ENCODE measurements at regions not wholly inside any gene's neighbourhood (a gene's known extent, or its start where the extent isn't known, plus 50 kb on each side); places are given as distances from the start of the nearest gene placed in this dataset.

- no peak for TF ChIP-seq CTCF (IDR thresholded peaks at IDR 0.05; ENCODE audit: low read depth, low read length)
- DNase-seq (ENCODE audit: extremely low read depth, low read depth), result no peak
Measured at GRCh38 chr2:12504443-12504842, 212.3 kb upstream of the TRIB2 start.

GRCh38 chr2:12506846-12507245, 209.9 kb upstream of the TRIB2 start:
- no peak for DNase-seq (ENCODE audit: extremely low read depth, low read depth)
- TF ChIP-seq CTCF (IDR thresholded peaks at IDR 0.05; ENCODE audit: low read depth, low read length), result no peak

GRCh38 chr2:12507295-12507694, 209.4 kb upstream of the TRIB2 start:
- peak; percentile 80 for DNase-seq (ENCODE audit: extremely low read depth, low read depth)
- no peak for TF ChIP-seq CTCF (IDR thresholded peaks at IDR 0.05; ENCODE audit: low read depth, low read length)

- TF ChIP-seq CTCF (IDR thresholded peaks at IDR 0.05; ENCODE audit: low read depth, low read length), result no peak
- no peak for DNase-seq (ENCODE audit: extremely low read depth, low read depth)
Measured at GRCh38 chr2:12510070-12510469, 206.7 kb upstream of the TRIB2 start.

GRCh38 chr2:12513339-12513738, 203.4 kb upstream of the TRIB2 start:
- DNase-seq (ENCODE audit: extremely low read depth, low read depth), result no peak

GRCh38 chr2:12514168-12514567, 202.6 kb upstream of the TRIB2 start:
- TF ChIP-seq CTCF (IDR thresholded peaks at IDR 0.05; ENCODE audit: low read depth, low read length), result no peak
- no peak for DNase-seq (ENCODE audit: extremely low read depth, low read depth)

More at GRCh38 chr2:12513339-12513738, 203.4 kb upstream of the TRIB2 start:
- no peak for TF ChIP-seq CTCF (IDR thresholded peaks at IDR 0.05; ENCODE audit: low read depth, low read length)

GRCh38 chr2:12514631-12515437, 201.9 kb upstream of the TRIB2 start:
- no peak for TF ChIP-seq CTCF (IDR thresholded peaks at IDR 0.05; ENCODE audit: low read depth, low read length)
- DNase-seq (ENCODE audit: extremely low read depth, low read depth), result no peak

All from AG09319 (cell line).